WERI-Rb-1 (cell line): ENCODE measurements at regions not wholly inside any gene's neighbourhood (a gene's known extent, or its start where the extent isn't known, plus 50 kb on each side); places are given as distances from the start of the nearest gene placed in this dataset.

ENCODE experiments used
- DNase-seq: peaks from one replicate; pipeline ENCODE4 v3.0.0-alpha.2; 2020
- H3K27ac ChIP-seq: fragments of 250-450 bp; sonication (Bioruptor Pico); 2 replicates; pipeline ENCODE4 v1.5.1; 2020; ENCODE audit warnings: mild to moderate bottlenecking, moderate library complexity
- H3K27me3 ChIP-seq: fragments of 250-450 bp; sonication (Bioruptor Pico); 2 replicates; pipeline ENCODE4 v1.5.1; 2021; ENCODE audit warnings: mild to moderate bottlenecking, low read depth, moderate library complexity; ENCODE audit not compliant: insufficient read depth, severe bottlenecking
- H3K36me3 ChIP-seq: fragments of 250-450 bp; sonication (Bioruptor Pico); 2 replicates; pipeline ENCODE4 v1.5.1; 2020; ENCODE audit warnings: mild to moderate bottlenecking, moderate library complexity
- H3K4me3 ChIP-seq: 2 replicates; pipeline ENCODE4 v1.5.1; 2011; ENCODE audit warnings: low read depth, mild to moderate bottlenecking, control low read depth, low read length
- H3K9me3 ChIP-seq: fragments of 250-450 bp; sonication (Bioruptor Pico); 2 replicates; pipeline ENCODE4 v1.5.1; 2021; ENCODE audit warnings: mild to moderate bottlenecking, moderate library complexity; ENCODE audit not compliant: severe bottlenecking
- CTCF ChIP-seq: IDR thresholded peaks from 2 replicates; pipeline ENCODE4 v1.5.1; 2011; ENCODE audit warnings: low read depth, mild to moderate bottlenecking, control low read depth, inconsistent platforms, low read length

- TF ChIP-seq CTCF = no peak
- Histone ChIP-seq H3K4me3 (no peak overlapping the region), H3K27ac (no peak overlapping the region), H3K36me3 (no peaks in the 10 kb centered on the region), H3K27me3 (no peaks in the 10 kb centered on the region), H3K9me3 (peaks cover 2% of the 10 kb centered on the region)
- no peak for DNase-seq
Measured at GRCh38 chr3:63070476-63070810, 195.2 kb upstream of the CADPS start.

DNA sequence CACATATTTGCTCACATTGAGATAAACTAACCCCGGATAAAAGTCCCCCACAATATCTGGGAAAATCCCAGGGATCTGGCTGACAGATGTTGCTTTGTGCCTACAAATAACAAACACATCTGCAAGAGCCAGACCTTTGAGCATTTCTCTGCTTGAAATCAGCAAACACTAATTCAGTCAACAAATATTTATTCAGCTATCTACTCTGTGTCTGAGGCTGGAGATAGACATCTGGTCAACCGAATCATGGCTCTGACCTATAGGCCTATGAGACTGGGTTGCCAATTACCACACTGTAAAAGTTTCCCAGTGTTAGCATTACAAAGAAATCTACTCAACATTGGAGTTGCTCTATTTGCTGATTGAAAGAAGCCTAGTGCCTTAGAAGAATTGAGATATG lies 201.1 kb upstream of the CADPS start:
- Histone ChIP-seq H3K27me3 (no peaks in the 10 kb centered on the region), H3K9me3 (no peaks in the 10 kb centered on the region), H3K36me3 (no peaks in the 10 kb centered on the region), H3K4me3 (no peak overlapping the region), H3K27ac (no peak overlapping the region)
- TF ChIP-seq CTCF = no peak
- DNase-seq = no peak

DNA sequence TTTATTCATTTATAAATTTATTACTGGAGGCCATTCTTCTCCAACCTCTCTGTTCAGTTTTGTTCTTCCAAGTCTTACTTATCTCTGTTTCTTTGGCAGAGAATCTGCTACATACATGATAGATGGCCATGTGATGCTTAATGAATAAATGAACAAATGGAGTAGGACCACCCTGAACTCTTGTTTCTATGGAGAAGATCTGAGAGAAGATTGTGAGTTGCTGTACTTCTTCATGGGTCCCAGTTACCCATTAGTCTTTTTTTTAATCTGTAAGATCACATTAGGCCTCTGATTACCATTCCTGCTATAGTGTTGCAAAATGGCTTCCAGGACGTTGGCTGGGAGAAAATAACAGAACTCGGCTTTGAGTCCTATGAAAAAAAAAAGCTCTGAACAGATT lies 191.9 kb upstream of the SYNPR start:
- Histone ChIP-seq H3K27ac (no peak overlapping the region), H3K4me3 (no peak overlapping the region)
- DNase-seq = no peak

DNA sequence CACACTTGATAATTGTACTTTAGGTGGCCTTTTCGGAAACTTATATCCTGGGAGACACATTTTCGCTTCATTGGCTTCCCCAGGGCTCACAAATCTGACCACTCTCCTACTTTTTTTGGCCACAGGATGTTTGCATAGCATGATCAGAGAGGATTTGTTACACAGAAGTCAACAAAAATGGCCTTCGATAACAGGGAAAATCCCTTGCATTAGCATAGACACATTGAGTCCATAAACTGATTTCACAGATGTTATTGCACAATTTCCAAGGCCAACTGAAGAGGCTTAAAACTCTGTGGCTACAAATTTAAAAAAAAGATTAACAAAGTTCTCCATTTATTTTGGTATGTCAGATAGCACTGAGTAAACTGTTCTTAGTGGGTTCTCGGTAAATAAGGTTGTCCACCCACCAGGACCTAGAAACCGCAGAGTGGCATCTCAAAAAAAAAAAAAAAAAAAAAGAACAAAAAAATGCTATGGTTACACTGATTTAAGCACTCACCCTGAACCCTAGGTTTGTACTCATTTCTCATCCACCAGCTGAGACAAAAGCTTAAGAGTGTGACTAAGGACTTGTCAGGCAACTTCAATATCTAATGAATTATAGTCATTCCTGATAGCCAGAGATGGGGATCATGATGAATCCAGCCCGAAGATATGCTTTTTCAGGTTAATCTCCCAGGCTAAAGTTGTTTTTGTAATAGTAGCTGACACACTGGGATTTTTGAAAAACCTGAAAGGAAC lies 188.9 kb upstream of the SYNPR start:
- H3K9me3 ChIP-seq = no peaks in the 10 kb centered on the region
- no peaks in the 10 kb centered on the region for H3K36me3 ChIP-seq
- no peaks in the 10 kb centered on the region for H3K27me3 ChIP-seq
- H3K27ac ChIP-seq = no peak overlapping the region
- DNase-seq = no peak
- TF ChIP-seq CTCF = no peak
- H3K4me3 ChIP-seq = no peak overlapping the region

More for the DNA sequence above, 191.9 kb upstream of the SYNPR start:
- H3K27me3 ChIP-seq = no peaks in the 10 kb centered on the region
- no peaks in the 10 kb centered on the region for H3K36me3 ChIP-seq
- peaks cover 3% of the 10 kb centered on the region for H3K9me3 ChIP-seq
- no peak for TF ChIP-seq CTCF

DNA sequence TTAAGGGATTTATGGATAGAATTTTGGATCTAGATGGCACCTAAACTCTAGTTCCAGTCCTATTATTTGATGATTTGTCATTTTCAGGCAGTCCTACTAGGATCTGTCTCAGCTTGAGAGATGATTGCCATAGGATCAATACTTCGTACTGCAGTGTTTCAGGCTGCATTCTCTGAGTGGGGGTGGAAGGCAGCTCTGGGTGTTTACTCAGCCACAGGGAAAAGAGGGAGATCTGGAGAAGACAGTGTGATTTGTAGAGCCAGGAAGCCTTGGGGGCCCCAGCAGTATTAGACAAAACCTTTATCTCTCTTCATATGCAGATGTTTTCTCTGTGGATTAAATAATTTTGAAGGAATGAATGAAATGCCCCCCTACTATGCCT lies 188.4 kb upstream of the SYNPR start:
- Histone ChIP-seq H3K36me3 (no peaks in the 10 kb centered on the region), H3K9me3 (no peaks in the 10 kb centered on the region), H3K27me3 (no peaks in the 10 kb centered on the region), H3K27ac (no peak overlapping the region), H3K4me3 (no peak overlapping the region)
- no peak for DNase-seq
- TF ChIP-seq CTCF = no peak

DNA sequence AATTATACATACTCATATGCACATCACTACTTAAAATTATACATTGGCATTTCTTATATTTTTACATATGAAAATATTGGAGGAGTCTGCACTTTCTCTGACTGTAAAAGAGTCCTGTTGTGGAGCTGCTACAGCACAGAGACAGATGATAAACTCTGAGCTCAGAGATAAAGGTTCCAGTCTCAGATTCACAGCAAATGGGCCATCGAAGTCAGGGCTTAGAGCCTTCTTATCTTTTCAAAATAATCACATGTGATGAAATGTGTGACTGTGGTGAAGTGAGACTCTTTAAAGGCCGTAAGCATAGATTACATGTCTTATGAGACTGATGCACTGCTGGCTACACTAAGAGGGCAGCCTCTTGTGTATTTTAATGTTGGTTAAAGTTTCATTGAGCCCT lies 187.5 kb upstream of the SYNPR start:
- H3K27me3 ChIP-seq = no peaks in the 10 kb centered on the region
- H3K9me3 ChIP-seq = no peaks in the 10 kb centered on the region
- no peak for DNase-seq
- TF ChIP-seq CTCF = no peak
- H3K27ac ChIP-seq = no peak overlapping the region
- H3K36me3 ChIP-seq = no peaks in the 10 kb centered on the region
- no peak overlapping the region for H3K4me3 ChIP-seq
